LNCAP (cell line): ENCODE measurements at regions not wholly inside any gene's neighbourhood (a gene's known extent, or its start where the extent isn't known, plus 50 kb on each side); places are given as distances from the start of the nearest gene placed in this dataset.

Experiments used
- CTCF ChIP-seq: fragments of 450-650 bp; IDR thresholded peaks from 2 replicates; pipeline ENCODE4 v1.5.1; 2017; ENCODE audit warnings: mild to moderate bottlenecking

GRCh38 chr20:39248862-39249485 is 286.8 kb downstream of the DHX35 start:
- TF ChIP-seq CTCF: no peak

- no peak for TF ChIP-seq CTCF
These were observed 286.2 kb downstream of the DHX35 start for GRCh38 chr20:39248171-39248861.

GRCh38 chr20:39246436-39246835 is 284.3 kb downstream of the DHX35 start:
- no peak for TF ChIP-seq CTCF

GRCh38 chr20:39245685-39246311 is 283.7 kb downstream of the DHX35 start:
- no peak for TF ChIP-seq CTCF

GRCh38 chr20:39243962-39244361 is 281.8 kb downstream of the DHX35 start:
- no peak for TF ChIP-seq CTCF

GRCh38 chr20:39242614-39243013 is 280.5 kb downstream of the DHX35 start:
- TF ChIP-seq CTCF: no peak

GRCh38 chr20:39234520-39235095 is 272.5 kb downstream of the DHX35 start:
- TF ChIP-seq CTCF: no peak
